Activated effector memory CD4-positive, alpha-beta T cell treated with anti-CD3 and anti-CD28 coated beads, Interleukin-2, amount 50 U/mL, for 16 hours (primary cell): ENCODE measurements at regions not wholly inside any gene's neighbourhood (a gene's known extent, or its start where the extent isn't known, plus 50 kb on each side); places are given as distances from the start of the nearest gene placed in this dataset.

Experiments used
- DNase-seq: peaks from one replicate; pipeline ENCODE4 v3.0.0-alpha.2; 2020

GRCh38 chr16:86430814-86431213 is 79.5 kb upstream of the FOXF1 start:
- no peak for DNase-seq

GRCh38 chr16:86431540-86431939 is 78.8 kb upstream of the FOXF1 start:
- DNase-seq, result no peak

GRCh38 chr16:86432048-86432447 is 78.3 kb upstream of the FOXF1 start:
- no peak for DNase-seq

GRCh38 chr16:86432691-86433090 is 77.6 kb upstream of the FOXF1 start:
- no peak for DNase-seq

GRCh38 chr16:86436466-86437185 is 73.7 kb upstream of the FOXF1 start:
- no peak for DNase-seq

- DNase-seq, result no peak
These were observed 73.0 kb upstream of the FOXF1 start for GRCh38 chr16:86437348-86437747.

- DNase-seq, result no peak
These were observed 67.6 kb upstream of the FOXF1 start for GRCh38 chr16:86442703-86443102.

- DNase-seq, result no peak
These were observed 66.7 kb upstream of the FOXF1 start for GRCh38 chr16:86443508-86444147.

GRCh38 chr16:86444261-86444660 is 66.1 kb upstream of the FOXF1 start:
- no peak for DNase-seq

GRCh38 chr16:86444661-86445060 is 65.7 kb upstream of the FOXF1 start:
- no peak for DNase-seq

- no peak for DNase-seq
These were observed 64.0 kb upstream of the FOXF1 start for GRCh38 chr16:86446279-86446678.

- DNase-seq, result no peak
These were observed 63.1 kb upstream of the FOXF1 start for GRCh38 chr16:86447228-86447627.

- DNase-seq, result no peak
These were observed 61.9 kb upstream of the FOXF1 start for GRCh38 chr16:86448306-86448890.

- no peak for DNase-seq
These were observed 60.8 kb upstream of the FOXF1 start for GRCh38 chr16:86449446-86450095.

- DNase-seq, result no peak
These were observed 59.6 kb upstream of the FOXF1 start for GRCh38 chr16:86450691-86451090.

- no peak for DNase-seq
These were observed 57.9 kb upstream of the FOXF1 start for GRCh38 chr16:86452451-86452850.

GRCh38 chr16:86455116-86455515 is 55.2 kb upstream of the FOXF1 start:
- no peak for DNase-seq

GRCh38 chr16:86455640-86456039 is 54.7 kb upstream of the FOXF1 start:
- DNase-seq, result no peak

- DNase-seq, result no peak
These were observed 52.7 kb upstream of the FOXF1 start for GRCh38 chr16:86457501-86458148.

- DNase-seq, result no peak
These were observed 52.1 kb upstream of the FOXF1 start for GRCh38 chr16:86458149-86458777.

GRCh38 chr16:86459266-86459665 is 51.1 kb upstream of the FOXF1 start:
- DNase-seq, result no peak
